Breast epithelium (tissue), 3 donors: ENCODE measurements at regions not wholly inside any gene's neighbourhood (a gene's known extent, or its start where the extent isn't known, plus 50 kb on each side); places are given as distances from the start of the nearest gene placed in this dataset.

Experiments
- CTCF ChIP-seq, 3 donors: fragments of 450-650 bp; IDR thresholded peaks; one replicate each; pipeline ENCODE4 v1.5.1; 2016 to 2017; ENCODE audit warnings: antibody characterized with exemption in 3 of 3, mild to moderate bottlenecking in 3 of 3, moderate library complexity in 3 of 3
- POLR2A ChIP-seq: fragments of 450-650 bp; IDR thresholded peaks from one replicate; pipeline ENCODE4 v1.6.1; 2016; ENCODE audit warnings: antibody characterized with exemption, mild to moderate bottlenecking, moderate library complexity
- POLR2AphosphoS5 ChIP-seq, 3 donors: sonication (generic); formaldehyde crosslinking; IDR thresholded peaks; one replicate each; pipeline ENCODE4 v1.6.1; 2017; ENCODE audit warnings: antibody characterized with exemption in 3 of 3

GRCh38 chr3:147210676-147211075 lies 195.7 kb downstream of the ZIC4 start:
- no peak for TF ChIP-seq POLR2A
- no peak for TF ChIP-seq CTCF (IDR thresholded peaks at IDR 0.05)
- TF ChIP-seq POLR2AphosphoS5 (IDR thresholded peaks at IDR 0.05) = no peak
